ENCODE measurements at regions not wholly inside any gene's neighbourhood (a gene's known extent, or its start where the extent isn't known, plus 50 kb on each side); places are given as distances from the start of the nearest gene placed in this dataset.

- H3K4me3 ChIP-seq (ENCODE audit: low read length) = no peak overlapping the region
- TF ChIP-seq CTCF (IDR thresholded peaks at IDR 0.05; ENCODE audit: insufficient read depth, low read depth, low read length, missing control alignments) = no peak
- no peak for DNase-seq (ENCODE audit: low read depth)
Measured at GRCh38 chr1:43044572-43045361, 86.1 kb upstream of the SLC2A1 start.

DNA sequence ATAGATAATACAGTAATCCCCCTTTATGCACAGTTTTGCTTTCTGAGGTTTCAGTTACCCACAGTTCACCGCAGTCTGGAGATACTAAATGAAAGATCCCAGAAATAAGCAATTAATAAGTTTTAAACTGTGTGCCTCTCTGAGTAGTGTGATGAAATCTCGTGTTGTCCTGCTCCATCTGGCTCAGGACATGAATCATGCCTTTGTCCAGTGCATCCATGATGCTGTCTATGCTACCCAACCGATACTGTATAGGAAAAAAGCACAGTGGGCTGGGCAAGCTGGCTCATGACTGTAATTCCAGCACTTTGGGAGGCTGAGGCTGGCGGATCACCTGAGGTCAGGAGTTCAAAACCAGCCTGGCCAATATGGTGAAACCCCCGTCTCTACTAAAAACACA is 85.0 kb upstream of the SLC2A1 start:
- no peak overlapping the region for H3K4me3 ChIP-seq (ENCODE audit: low read length)
- TF ChIP-seq CTCF (IDR thresholded peaks at IDR 0.05; ENCODE audit: insufficient read depth, low read depth, low read length, missing control alignments) = no peak
- DNase-seq (ENCODE audit: low read depth) = peak; percentile 82

GRCh38 chr1:43042773-43043457 is 84.2 kb upstream of the SLC2A1 start:
- no peak overlapping the region for H3K4me3 ChIP-seq (ENCODE audit: low read length)
- no peak for TF ChIP-seq CTCF (IDR thresholded peaks at IDR 0.05; ENCODE audit: insufficient read depth, low read depth, low read length, missing control alignments)
- DNase-seq (ENCODE audit: low read depth) = no peak

GRCh38 chr1:43042127-43042526 is 83.5 kb upstream of the SLC2A1 start:
- no peak for TF ChIP-seq CTCF (IDR thresholded peaks at IDR 0.05; ENCODE audit: insufficient read depth, low read depth, low read length, missing control alignments)
- DNase-seq (ENCODE audit: low read depth) = no peak
- H3K4me3 ChIP-seq (ENCODE audit: low read length) = no peak overlapping the region

DNA sequence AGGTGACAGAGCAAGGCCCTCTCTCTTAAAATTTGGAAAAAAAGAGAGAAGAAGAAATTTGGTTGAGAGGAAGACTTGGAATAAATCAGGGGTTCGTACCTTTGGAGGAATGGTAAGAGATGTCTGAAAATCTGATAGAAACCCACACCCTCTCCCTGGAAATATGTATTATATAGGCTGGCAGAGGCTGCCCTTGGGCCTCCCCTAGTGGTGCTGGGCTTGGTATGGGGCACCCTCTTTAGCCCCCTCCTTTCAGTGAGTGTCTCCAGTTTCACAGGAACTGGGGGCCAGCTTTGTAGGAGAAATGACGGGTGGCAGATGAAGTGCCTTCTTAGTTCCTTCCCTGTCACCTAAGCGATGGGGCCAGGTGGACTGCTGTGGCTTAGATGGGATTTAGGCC is 82.9 kb upstream of the SLC2A1 start:
- no peak for TF ChIP-seq CTCF (IDR thresholded peaks at IDR 0.05; ENCODE audit: insufficient read depth, low read depth, low read length, missing control alignments)
- no peak for DNase-seq (ENCODE audit: low read depth)
- no peak overlapping the region for H3K4me3 ChIP-seq (ENCODE audit: low read length)

DNA sequence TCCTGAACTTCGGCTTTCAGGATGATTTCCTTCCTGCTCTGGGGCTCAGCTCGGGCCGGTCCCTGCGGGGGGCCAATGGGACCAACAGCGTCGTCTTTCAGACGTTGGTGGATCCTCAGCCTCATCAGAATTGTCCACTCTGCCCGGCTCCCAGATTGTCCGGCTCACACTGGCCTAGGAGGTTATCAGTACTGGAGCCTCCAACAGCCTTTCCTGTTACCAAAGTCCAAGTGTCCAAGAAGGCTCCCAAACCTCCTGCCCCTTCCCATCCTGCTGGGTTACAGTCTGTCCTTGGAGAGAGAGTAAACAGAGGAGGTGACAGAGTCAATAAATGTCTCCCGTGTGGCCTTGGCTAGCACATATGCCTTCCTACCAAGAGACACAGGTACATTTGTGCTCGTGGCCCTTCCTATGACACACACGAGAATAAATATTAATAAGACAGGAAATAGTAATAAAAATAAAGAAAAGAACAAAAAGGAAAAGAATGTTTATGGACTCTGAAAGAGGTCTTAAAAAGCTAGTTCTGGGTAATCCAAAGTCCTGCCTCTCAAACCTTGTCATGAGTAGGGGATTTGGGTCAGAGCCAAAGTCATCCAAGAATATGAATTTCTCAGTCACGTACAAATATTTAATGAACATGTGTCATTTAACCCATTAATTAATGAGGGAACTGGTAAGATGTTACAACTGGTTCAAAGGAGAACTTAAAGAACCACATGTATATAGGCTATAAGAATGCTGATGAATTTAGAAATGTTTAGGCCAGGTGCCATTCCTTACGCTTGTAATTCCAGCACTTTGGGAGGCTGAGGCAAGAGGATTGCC is 80.8 kb upstream of the SLC2A1 start:
- DNase-seq (ENCODE audit: low read depth) = no peak
- no peak for TF ChIP-seq CTCF (IDR thresholded peaks at IDR 0.05; ENCODE audit: insufficient read depth, low read depth, low read length, missing control alignments)
- no peak overlapping the region for H3K4me3 ChIP-seq (ENCODE audit: low read length)

Data from epithelial cell of esophagus (primary cell).